OCI-LY1 (cell line): ENCODE measurements at regions not wholly inside any gene's neighbourhood (a gene's known extent, or its start where the extent isn't known, plus 50 kb on each side); places are given as distances from the start of the nearest gene placed in this dataset.
"Not testable (repeated sequence)": the region's sequence is repeated elsewhere in the genome, so short reads cannot be mapped to it uniquely, and the experiment has no call there.

ENCODE experiments used
- H2AFZ ChIP-seq: fragments of 200-600 bp; sonication (generic), shearing (Covaris generic); 2 replicates; pipeline ENCODE4 v1.6.0; 2014; ENCODE audit warnings: antibody characterized with exemption, mild to moderate bottlenecking, low read length
- H3F3A ChIP-seq: fragments of 200-600 bp; sonication (generic), shearing (Covaris generic); 2 replicates; pipeline ENCODE4 v1.6.0; 2014; ENCODE audit warnings: mild to moderate bottlenecking, antibody characterized with exemption, low read length, moderate library complexity; ENCODE audit not compliant: insufficient read depth
- H3K27ac ChIP-seq: fragments of 200-600 bp; sonication (generic); 2 replicates; pipeline ENCODE4 v1.5.1; 2014; ENCODE audit warnings: low read length, mixed run types, mild to moderate bottlenecking, low read depth; ENCODE audit not compliant: poor library complexity, severe bottlenecking
- H3K27me3 ChIP-seq: fragments of 200-600 bp; sonication (generic); 2 replicates; pipeline ENCODE4 v1.6.0; 2014; ENCODE audit warnings: antibody characterized with exemption, mild to moderate bottlenecking, low read length, moderate library complexity; ENCODE audit not compliant: insufficient read depth
- H3K36me3 ChIP-seq: fragments of 200-600 bp; sonication (generic); 2 replicates; pipeline ENCODE4 v1.6.1; 2014; ENCODE audit warnings: mild to moderate bottlenecking, antibody characterized with exemption, low read length, moderate library complexity, mixed read lengths; ENCODE audit not compliant: insufficient read depth
- H3K4me1 ChIP-seq: fragments of 200-600 bp; sonication (generic); 2 replicates; pipeline ENCODE4 v1.5.1; 2014; ENCODE audit warnings: mild to moderate bottlenecking, low read length, moderate library complexity; ENCODE audit not compliant: insufficient read depth, severe bottlenecking
- H3K4me2 ChIP-seq: fragments of 200-600 bp; sonication (generic), shearing (Covaris generic); 2 replicates; pipeline ENCODE4 v1.6.1; 2014; ENCODE audit warnings: low read length
- H3K4me3 ChIP-seq: fragments of 200-600 bp; sonication (generic); 2 replicates; pipeline ENCODE4 v1.5.1; 2014; ENCODE audit warnings: low read length, low read depth, mild to moderate bottlenecking, mixed read lengths; ENCODE audit not compliant: poor library complexity, severe bottlenecking
- H3K79me2 ChIP-seq: fragments of 200-600 bp; shearing (Covaris generic); 2 replicates; pipeline ENCODE4 v1.6.1; 2016; ENCODE audit warnings: mixed run types, low read length, mixed read lengths; ENCODE audit not compliant: insufficient read depth
- H3K9ac ChIP-seq: fragments of 200-600 bp; sonication (generic), shearing (Covaris generic); 2 replicates; pipeline ENCODE4 v1.6.1; 2014; ENCODE audit warnings: mild to moderate bottlenecking, low read length, mixed read lengths
- H3K9me2 ChIP-seq: fragments of 200-600 bp; sonication (generic), shearing (Covaris generic); 2 replicates; pipeline ENCODE4 v1.6.1; 2014; ENCODE audit warnings: low read depth, mild to moderate bottlenecking, low read length, mixed read lengths
- H3K9me3 ChIP-seq: fragments of 200-600 bp; shearing (Covaris generic); 2 replicates; pipeline ENCODE4 v1.6.1; 2014; ENCODE audit warnings: low read length, mixed read lengths
- H4K20me1 ChIP-seq: fragments of 200-600 bp; sonication (generic), shearing (Covaris generic); 2 replicates; pipeline ENCODE4 v1.6.0; 2016; ENCODE audit warnings: mild to moderate bottlenecking, low read length; ENCODE audit not compliant: insufficient read depth
- CTCF ChIP-seq: fragments of 200-600 bp; sonication (generic), shearing (Covaris generic); IDR thresholded peaks from 2 replicates; pipeline ENCODE4 v1.5.1; 2017; ENCODE audit warnings: mild to moderate bottlenecking, antibody characterized with exemption, low read length, moderate library complexity, mixed read lengths
- EZH2 ChIP-seq: fragments of 200-600 bp; sonication (generic), shearing (Covaris generic); IDR thresholded peaks from 2 replicates; pipeline ENCODE4 v1.8.0; 2017; ENCODE audit warnings: borderline replicate concordance, mixed run types, mild to moderate bottlenecking, antibody characterized with exemption, low read length, moderate library complexity, mixed read lengths

DNA sequence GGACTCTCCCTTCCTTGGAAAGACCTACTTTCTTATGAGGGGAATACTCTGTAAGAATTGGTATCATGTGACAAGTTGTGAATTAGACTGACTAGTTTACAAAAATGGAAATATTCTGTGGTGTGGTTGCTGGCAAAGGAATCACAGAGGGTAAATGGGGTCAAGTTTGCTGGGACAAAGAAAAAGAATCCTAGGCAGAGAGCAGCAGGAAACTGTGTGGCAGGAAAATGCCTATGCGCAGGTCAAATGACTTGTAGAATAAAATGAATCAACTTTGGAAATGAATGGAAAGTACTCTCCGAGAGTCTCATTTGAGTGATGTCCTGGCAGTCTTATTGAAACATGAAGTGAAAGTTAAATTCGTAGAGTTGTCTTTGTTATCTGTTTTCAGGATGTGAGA is 1250.7 kb downstream of the UQCRFS1 start:
- Histone ChIP-seq H3K36me3 (no peaks in the 10 kb centered on the region), H3K4me1 (no peaks in the 10 kb centered on the region), H3K27ac (no peak overlapping the region), H3K9me3 (no peaks in the 10 kb centered on the region), H3K9ac (no peak overlapping the region), H3K79me2 (no peaks in the 10 kb centered on the region), H3K4me3 (no peak overlapping the region), H3K9me2 (no peaks in the 10 kb centered on the region), H3K4me2 (no peak overlapping the region), H3F3A (no peaks in the 10 kb centered on the region), H3K27me3 (no peaks in the 10 kb centered on the region), H2AFZ (no peak overlapping the region), H4K20me1 (no peaks in the 10 kb centered on the region)
- TF ChIP-seq CTCF (no peak), EZH2 (no peak)

- Histone ChIP-seq H2AFZ (no peak overlapping the region), H3K4me2 (no peak overlapping the region), H3F3A (no peaks in the 10 kb centered on the region), H3K27ac (no peak overlapping the region), H3K27me3 (no peaks in the 10 kb centered on the region), H3K4me3 (no peak overlapping the region), H3K36me3 (no peaks in the 10 kb centered on the region), H3K4me1 (no peaks in the 10 kb centered on the region), H3K79me2 (no peaks in the 10 kb centered on the region), H3K9me2 (no peaks in the 10 kb centered on the region), H4K20me1 (no peaks in the 10 kb centered on the region), H3K9me3 (no peaks in the 10 kb centered on the region), H3K9ac (no peak overlapping the region)
- no peak for TF ChIP-seq CTCF
Observed at GRCh38 chr19:27955485-27956480, 1257.2 kb downstream of the UQCRFS1 start.

DNA sequence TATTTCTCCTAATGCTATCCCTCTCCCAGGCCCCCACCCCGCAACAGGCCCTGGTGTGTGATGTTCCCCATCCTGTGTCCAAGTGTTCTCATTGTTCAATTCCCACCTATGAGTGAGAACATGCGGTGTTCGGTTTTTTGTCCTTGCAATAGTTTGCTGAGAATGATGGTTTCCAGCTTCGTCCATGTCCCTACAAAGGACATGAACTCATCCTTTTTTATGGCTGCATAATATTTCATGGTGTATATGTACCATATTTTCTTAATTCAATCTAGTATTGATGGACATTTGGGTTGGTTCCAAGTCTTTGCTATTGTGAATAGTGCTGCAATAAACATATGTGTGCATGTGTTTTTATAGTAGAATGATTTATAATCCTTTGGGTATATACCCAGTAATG is 1270.3 kb downstream of the UQCRFS1 start:
- not testable (repeated sequence) for H3K36me3 ChIP-seq, H3K27ac ChIP-seq, H3K4me1 ChIP-seq, H2AFZ ChIP-seq, H3K9me2 ChIP-seq, H3K4me3 ChIP-seq, H3K27me3 ChIP-seq, H3K79me2 ChIP-seq, H3F3A ChIP-seq, H3K9ac ChIP-seq, H4K20me1 ChIP-seq, H3K9me3 ChIP-seq, H3K4me2 ChIP-seq

DNA sequence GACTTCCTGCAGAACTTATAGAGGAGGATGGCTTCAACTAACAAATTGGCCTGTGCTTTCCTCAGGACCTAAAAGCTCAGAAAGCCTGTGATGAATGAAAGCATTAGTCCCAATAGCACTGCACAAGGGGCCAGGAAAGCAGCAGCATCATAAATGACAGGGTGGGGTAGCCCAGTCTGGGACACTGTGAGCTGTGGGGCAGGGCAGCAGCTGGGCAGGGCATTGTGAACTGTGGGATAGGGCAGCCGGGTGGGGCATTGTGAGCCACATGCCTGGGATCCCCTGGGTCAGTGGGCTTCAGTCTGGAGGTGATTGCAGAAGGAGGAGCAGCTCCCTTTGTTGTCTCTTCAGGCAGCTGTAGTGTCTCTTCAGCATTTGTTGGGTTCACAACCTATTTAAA is 1276.8 kb downstream of the UQCRFS1 start:
- H2AFZ ChIP-seq, result no peak overlapping the region
- H3K4me2 ChIP-seq, result no peak overlapping the region
- no peaks in the 10 kb centered on the region for H3K9me3 ChIP-seq
- no peaks in the 10 kb centered on the region for H3K27me3 ChIP-seq
- no peak overlapping the region for H3K27ac ChIP-seq
- no peaks in the 10 kb centered on the region for H3K9me2 ChIP-seq
- no peaks in the 10 kb centered on the region for H3K36me3 ChIP-seq
- H3K9ac ChIP-seq, result no peak overlapping the region
- H4K20me1 ChIP-seq, result no peaks in the 10 kb centered on the region
- H3K4me3 ChIP-seq, result no peak overlapping the region
- no peaks in the 10 kb centered on the region for H3F3A ChIP-seq
- no peaks in the 10 kb centered on the region for H3K4me1 ChIP-seq
- no peaks in the 10 kb centered on the region for H3K79me2 ChIP-seq
- TF ChIP-seq EZH2 (no peak), CTCF (no peak)
